Activated CD4-positive, alpha-beta memory T cell treated with anti-CD3 and anti-CD28 coated beads, Interleukin-2, amount 10 ng/mL, durations not matched to agents 7 days and 5 days (primary cell): ENCODE measurements at regions not wholly inside any gene's neighbourhood (a gene's known extent, or its start where the extent isn't known, plus 50 kb on each side); places are given as distances from the start of the nearest gene placed in this dataset.

ENCODE experiments used
- CTCF ChIA-PET: fragments of 350-600 bp; sonication (Branson Sonifier 250); formaldehyde crosslinking; loops from one replicate; lab custom pipeline; 2021; ENCODE audit warnings: antibody characterized with exemption, inconsistent platforms; lab: Charles Lee
- POLR2A ChIA-PET: fragments of 350-600 bp; sonication (Branson Sonifier 250); formaldehyde crosslinking; loops from one replicate; lab custom pipeline; 2021; ENCODE audit warnings: antibody characterized with exemption; lab: Charles Lee
- DNase-seq: peaks from one replicate; pipeline ENCODE4 v3.0.0-alpha.2; 2020
- H3K27ac Mint-ChIP-seq: one replicate; pipeline ENCODE4 v1.8.0; 2021; ENCODE audit warnings: mild to moderate bottlenecking, mixed read lengths
- H3K27me3 Mint-ChIP-seq: one replicate; pipeline ENCODE4 v1.8.0; 2021; ENCODE audit warnings: mixed read lengths
- H3K36me3 Mint-ChIP-seq: one replicate; pipeline ENCODE4 v1.8.0; 2021; ENCODE audit warnings: low read depth, mixed read lengths
- H3K4me1 Mint-ChIP-seq: one replicate; pipeline ENCODE4 v1.8.0; 2021; ENCODE audit warnings: mixed read lengths
- H3K4me3 Mint-ChIP-seq: one replicate; pipeline ENCODE4 v1.8.0; 2021; ENCODE audit warnings: mild to moderate bottlenecking, mixed read lengths
- H3K9me3 Mint-ChIP-seq: one replicate; pipeline ENCODE4 v1.8.0; 2021; ENCODE audit warnings: mixed read lengths

GRCh38 chr5:165187815-165188214 is 1682.4 kb downstream of the MAT2B start:
- Mint-ChIP-seq H3K9me3 (peaks cover 12% of the 10 kb centered on the region), H3K4me1 (no peaks in the 10 kb centered on the region), H3K27ac (no peak overlapping the region), H3K27me3 (no peaks in the 10 kb centered on the region), H3K36me3 (no peaks in the 10 kb centered on the region), H3K4me3 (no peak overlapping the region)
- ChIA-PET POLR2A (no interaction called here), CTCF (interaction anchor here (1.4 kb wide), 1 partner anchor 8 kb away, joined by 3 read pairs; no protein-coding TSS in a partner anchor)
- no peak for DNase-seq

- ChIA-PET CTCF (interaction anchor here (1.4 kb wide), 1 partner anchor 9 kb away, joined by 3 read pairs; no protein-coding TSS in a partner anchor), POLR2A (no interaction called here)
- H3K9me3 Mint-ChIP-seq = peaks cover 12% of the 10 kb centered on the region
These were observed 1683.2 kb downstream of the MAT2B start for GRCh38 chr5:165188556-165189175.

DNA sequence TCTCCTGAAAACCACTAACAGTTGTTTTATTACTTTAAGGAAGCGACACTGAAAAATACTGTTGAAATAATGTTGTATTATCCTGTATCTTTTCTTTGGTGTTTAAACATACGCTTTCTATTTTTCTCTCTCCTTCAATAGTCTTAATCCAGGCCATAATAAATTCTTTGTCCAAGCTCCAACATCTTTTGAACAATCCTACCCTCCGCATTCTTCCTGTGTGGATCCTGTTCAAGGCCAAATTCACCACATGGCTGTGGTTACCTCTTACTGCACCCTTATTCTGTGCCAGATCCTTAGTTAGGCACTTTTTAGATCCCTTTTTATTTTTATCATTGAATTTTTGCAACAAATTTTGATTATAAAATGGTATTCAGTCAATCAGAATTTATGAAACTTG is 1691.5 kb downstream of the MAT2B start:
- POLR2A ChIA-PET = no interaction called here
- Mint-ChIP-seq H3K4me1 (no peaks in the 10 kb centered on the region), H3K27ac (no peak overlapping the region), H3K27me3 (no peaks in the 10 kb centered on the region), H3K36me3 (no peaks in the 10 kb centered on the region), H3K4me3 (no peak overlapping the region), H3K9me3 (no peaks in the 10 kb centered on the region)
- no peak for DNase-seq
- CTCF ChIA-PET = no interaction called here

More at GRCh38 chr5:165188556-165189175, 1683.2 kb downstream of the MAT2B start:
- DNase-seq = no peak
- no peaks in the 10 kb centered on the region for H3K27me3 Mint-ChIP-seq
- H3K36me3 Mint-ChIP-seq = no peaks in the 10 kb centered on the region
- no peak overlapping the region for H3K27ac Mint-ChIP-seq
- H3K4me1 Mint-ChIP-seq = no peaks in the 10 kb centered on the region
- H3K4me3 Mint-ChIP-seq = no peak overlapping the region

DNA sequence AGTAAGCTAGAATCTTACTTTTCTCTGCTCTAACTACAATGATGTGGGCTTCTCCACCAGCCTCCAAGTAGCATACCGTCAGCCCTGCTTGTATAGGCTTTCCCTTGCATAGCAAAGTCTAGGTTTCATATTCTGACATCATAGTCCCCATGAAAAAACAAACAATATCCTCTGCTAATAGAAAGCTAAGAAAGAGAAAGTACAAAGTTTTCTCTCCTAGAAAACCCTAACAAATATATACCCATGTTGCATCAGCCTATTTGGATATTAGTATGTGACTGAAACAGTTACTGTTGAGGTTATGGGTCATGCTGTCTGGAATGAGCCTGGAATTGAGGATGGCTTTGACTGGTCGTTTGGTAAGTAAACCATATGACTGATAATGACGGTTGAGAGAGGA is 1696.0 kb downstream of the MAT2B start:
- Mint-ChIP-seq H3K9me3 (no peaks in the 10 kb centered on the region), H3K36me3 (no peaks in the 10 kb centered on the region), H3K27me3 (no peaks in the 10 kb centered on the region), H3K4me3 (no peak overlapping the region), H3K4me1 (no peaks in the 10 kb centered on the region), H3K27ac (no peak overlapping the region)
- DNase-seq = no peak
- POLR2A ChIA-PET = no interaction called here
- CTCF ChIA-PET = no interaction called here

GRCh38 chr5:165201771-165202518 is 1696.5 kb downstream of the MAT2B start:
- POLR2A ChIA-PET = no interaction called here
- no peak overlapping the region for H3K27ac Mint-ChIP-seq
- no peak overlapping the region for H3K4me3 Mint-ChIP-seq
- DNase-seq = no peak
- CTCF ChIA-PET = no interaction called here
- no peaks in the 10 kb centered on the region for H3K4me1 Mint-ChIP-seq
- no peaks in the 10 kb centered on the region for H3K36me3 Mint-ChIP-seq
- no peaks in the 10 kb centered on the region for H3K9me3 Mint-ChIP-seq
- no peaks in the 10 kb centered on the region for H3K27me3 Mint-ChIP-seq

GRCh38 chr5:165202519-165202910 is 1697.1 kb downstream of the MAT2B start:
- Mint-ChIP-seq H3K27me3 (no peaks in the 10 kb centered on the region), H3K9me3 (no peaks in the 10 kb centered on the region), H3K36me3 (no peaks in the 10 kb centered on the region), H3K27ac (no peak overlapping the region), H3K4me3 (no peak overlapping the region), H3K4me1 (no peaks in the 10 kb centered on the region)
- CTCF ChIA-PET = no interaction called here
- POLR2A ChIA-PET = no interaction called here
- no peak for DNase-seq

- Mint-ChIP-seq H3K27me3 (no peaks in the 10 kb centered on the region), H3K27ac (no peak overlapping the region), H3K4me1 (no peaks in the 10 kb centered on the region), H3K4me3 (no peak overlapping the region), H3K36me3 (no peaks in the 10 kb centered on the region), H3K9me3 (no peaks in the 10 kb centered on the region)
- CTCF ChIA-PET = no interaction called here
- POLR2A ChIA-PET = no interaction called here
- no peak for DNase-seq
These were observed 1703.8 kb downstream of the MAT2B start for GRCh38 chr5:165209101-165209727.

- peaks cover 8% of the 10 kb centered on the region for H3K9me3 Mint-ChIP-seq
- no peaks in the 10 kb centered on the region for H3K4me1 Mint-ChIP-seq
- no peak overlapping the region for H3K4me3 Mint-ChIP-seq
- CTCF ChIA-PET = no interaction called here
- POLR2A ChIA-PET = no interaction called here
- no peak for DNase-seq
- no peaks in the 10 kb centered on the region for H3K27me3 Mint-ChIP-seq
- H3K27ac Mint-ChIP-seq = no peak overlapping the region
- H3K36me3 Mint-ChIP-seq = no peaks in the 10 kb centered on the region
These were observed 1719.1 kb downstream of the MAT2B start for GRCh38 chr5:165224366-165225045.

DNA sequence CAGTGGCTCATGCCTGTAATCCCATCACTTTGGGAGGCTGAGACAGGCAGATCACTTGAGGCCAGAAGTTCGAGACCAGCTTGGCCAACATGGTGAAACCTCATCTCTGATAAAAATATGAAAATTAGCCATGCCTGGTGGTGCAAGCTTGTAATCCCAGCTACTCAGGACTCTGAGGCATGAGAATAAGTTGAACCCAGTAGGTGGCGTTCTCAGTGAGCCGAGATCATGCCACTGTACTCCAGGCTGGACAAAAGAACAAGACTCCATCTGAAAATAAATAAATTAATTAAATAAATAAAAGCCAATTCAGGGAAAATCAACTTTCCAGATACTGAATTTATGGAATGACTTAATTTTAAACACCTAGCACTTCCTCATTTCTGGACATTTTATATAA is 1722.1 kb downstream of the MAT2B start:
- ChIA-PET CTCF (no interaction called here), POLR2A (no interaction called here)
- no peak overlapping the region for H3K4me3 Mint-ChIP-seq
- H3K4me1 Mint-ChIP-seq = no peaks in the 10 kb centered on the region
- H3K9me3 Mint-ChIP-seq = peaks cover 10% of the 10 kb centered on the region
- H3K27me3 Mint-ChIP-seq = no peaks in the 10 kb centered on the region
- no peaks in the 10 kb centered on the region for H3K36me3 Mint-ChIP-seq
- DNase-seq = no peak
- no peak overlapping the region for H3K27ac Mint-ChIP-seq

- ChIA-PET CTCF (no interaction called here), POLR2A (no interaction called here)
- no peaks in the 10 kb centered on the region for H3K27me3 Mint-ChIP-seq
- no peak overlapping the region for H3K4me3 Mint-ChIP-seq
- no peak overlapping the region for H3K27ac Mint-ChIP-seq
- no peaks in the 10 kb centered on the region for H3K4me1 Mint-ChIP-seq
- peaks cover 10% of the 10 kb centered on the region for H3K9me3 Mint-ChIP-seq
- H3K36me3 Mint-ChIP-seq = no peaks in the 10 kb centered on the region
- DNase-seq = no peak
These were observed 1722.8 kb downstream of the MAT2B start for GRCh38 chr5:165228184-165228583.

- Mint-ChIP-seq H3K4me1 (no peaks in the 10 kb centered on the region), H3K4me3 (no peak overlapping the region), H3K36me3 (no peaks in the 10 kb centered on the region), H3K27ac (no peak overlapping the region), H3K27me3 (no peaks in the 10 kb centered on the region), H3K9me3 (peaks cover 8% of the 10 kb centered on the region)
- no peak for DNase-seq
- CTCF ChIA-PET = no interaction called here
- POLR2A ChIA-PET = no interaction called here
These were observed 1726.5 kb downstream of the MAT2B start for GRCh38 chr5:165231821-165232508.

DNA sequence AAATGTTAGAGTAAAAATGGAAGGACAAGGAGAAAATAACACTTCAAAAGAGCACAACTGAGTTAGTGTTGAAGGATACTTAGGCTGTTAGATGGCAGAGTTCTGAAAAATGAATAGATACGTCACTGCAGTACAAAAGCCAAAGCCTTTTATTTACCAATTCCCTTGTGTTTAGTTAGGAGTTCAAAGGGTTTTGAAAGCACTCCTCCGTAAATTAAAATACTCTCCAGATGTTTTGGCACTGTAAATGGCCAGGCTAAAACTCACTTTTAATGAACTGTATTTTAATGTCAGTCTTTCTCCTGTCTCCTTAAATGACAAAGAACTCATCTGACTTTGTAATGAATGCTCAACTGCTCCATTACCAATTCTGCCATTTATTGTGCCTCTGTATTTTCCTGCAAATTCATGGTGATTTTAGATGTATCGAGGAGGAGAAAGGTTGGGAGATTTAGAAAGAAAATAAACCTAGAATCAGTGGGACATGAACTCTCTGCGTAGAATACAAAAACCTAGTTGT is 1727.2 kb downstream of the MAT2B start:
- no peaks in the 10 kb centered on the region for H3K4me1 Mint-ChIP-seq
- no peak for DNase-seq
- no peak overlapping the region for H3K27ac Mint-ChIP-seq
- ChIA-PET CTCF (no interaction called here), POLR2A (no interaction called here)
- H3K27me3 Mint-ChIP-seq = no peaks in the 10 kb centered on the region
- no peak overlapping the region for H3K4me3 Mint-ChIP-seq
- H3K9me3 Mint-ChIP-seq = peaks cover 5% of the 10 kb centered on the region
- no peaks in the 10 kb centered on the region for H3K36me3 Mint-ChIP-seq
